ENCODE measurements at regions not wholly inside any gene's neighbourhood (a gene's known extent, or its start where the extent isn't known, plus 50 kb on each side); places are given as distances from the start of the nearest gene placed in this dataset.

GRCh38 chr13:50334944-50335343, 319.7 kb downstream of the KCNRG start:
- TF ChIP-seq EZH2 (IDR thresholded peaks at IDR 0.05; ENCODE audit: borderline replicate concordance, low read length) (no peak), CTCF (IDR thresholded peaks at IDR 0.05; ENCODE audit: low read length) (no peak)

All from OCI-LY1 (cell line).